HG02852 (cell line): ENCODE measurements at regions not wholly inside any gene's neighbourhood (a gene's known extent, or its start where the extent isn't known, plus 50 kb on each side); places are given as distances from the start of the nearest gene placed in this dataset.
"Not testable (repeated sequence)": the region's sequence is repeated elsewhere in the genome, so short reads cannot be mapped to it uniquely, and the experiment has no call there.

Experiments
- ATAC-seq: cut with Tn5 transposase; IDR thresholded peaks from one replicate; pipeline ENCODE4 v1.9.1; 2021; ENCODE audit warnings: mild to moderate bottlenecking, moderate library complexity; ENCODE audit not compliant: unreplicated experiment

DNA sequence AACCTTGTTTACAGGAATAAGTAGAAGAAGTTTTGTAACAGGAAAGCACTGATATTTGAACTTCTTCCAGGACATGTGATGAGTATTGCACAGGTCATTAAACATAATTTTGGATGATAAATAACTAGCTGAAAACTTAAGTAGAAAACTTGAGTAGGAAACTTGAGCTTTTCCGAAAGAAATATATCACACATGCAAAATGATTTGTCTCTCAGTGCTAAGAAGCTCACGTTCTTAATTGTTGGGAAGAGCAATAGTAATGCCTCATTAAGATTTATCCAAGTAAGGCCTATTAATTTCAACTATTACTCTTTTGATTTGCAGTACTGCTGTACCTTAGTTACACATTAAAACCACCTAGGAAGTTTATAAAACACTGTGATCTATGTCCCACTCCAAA is 1921.9 kb upstream of the LRRTM1 start:
- ATAC-seq: no peak

DNA sequence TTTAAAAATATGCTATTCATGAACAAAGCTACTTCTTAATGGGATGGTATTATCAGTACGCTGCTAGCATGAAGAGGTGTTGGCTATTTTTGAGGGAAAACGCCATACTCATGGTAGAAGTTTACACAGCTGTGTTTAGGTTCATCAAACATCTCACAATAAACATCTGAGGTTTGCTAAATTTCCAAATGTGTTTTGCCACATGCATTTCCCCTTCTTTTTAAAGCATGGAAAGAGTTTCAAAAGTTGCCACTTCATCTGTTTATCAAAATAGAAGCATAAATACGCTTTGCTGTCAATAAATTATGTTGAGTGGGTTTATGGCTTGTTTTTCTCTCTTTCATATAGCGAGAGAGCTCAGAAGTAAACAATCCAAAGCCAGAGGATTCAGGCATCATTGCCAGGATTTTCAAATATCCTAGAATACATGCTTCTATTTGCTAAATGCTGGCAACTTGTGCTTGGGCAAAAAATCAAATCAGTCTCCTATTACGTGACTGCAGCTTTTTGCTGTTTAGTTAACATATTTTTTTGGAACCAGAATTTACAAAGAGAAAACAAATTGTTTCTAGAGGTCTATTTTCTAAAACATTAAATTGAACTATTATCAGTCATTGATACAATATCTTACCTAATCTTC is 1919.9 kb upstream of the LRRTM1 start:
- no peak for ATAC-seq

DNA sequence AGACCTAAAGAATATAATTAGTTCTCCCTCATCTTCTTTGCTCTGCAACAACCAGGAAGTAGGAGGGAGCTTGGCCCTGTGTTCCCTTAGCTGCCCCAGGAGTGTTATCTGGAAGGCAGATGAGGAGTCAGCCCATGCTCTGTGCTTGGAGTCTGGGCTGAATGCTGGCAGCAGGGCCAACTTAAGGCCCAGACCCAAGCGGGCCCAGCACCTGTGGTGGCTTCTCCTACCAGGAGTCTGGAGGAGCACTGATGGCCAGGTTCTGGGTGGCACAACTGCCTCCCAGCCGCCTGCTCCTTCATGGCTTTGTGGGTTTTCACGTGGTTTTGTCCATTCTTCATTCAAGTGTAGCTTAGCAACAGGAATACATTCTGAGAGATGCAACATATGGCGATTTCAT is 1910.7 kb upstream of the LRRTM1 start:
- ATAC-seq: no peak

DNA sequence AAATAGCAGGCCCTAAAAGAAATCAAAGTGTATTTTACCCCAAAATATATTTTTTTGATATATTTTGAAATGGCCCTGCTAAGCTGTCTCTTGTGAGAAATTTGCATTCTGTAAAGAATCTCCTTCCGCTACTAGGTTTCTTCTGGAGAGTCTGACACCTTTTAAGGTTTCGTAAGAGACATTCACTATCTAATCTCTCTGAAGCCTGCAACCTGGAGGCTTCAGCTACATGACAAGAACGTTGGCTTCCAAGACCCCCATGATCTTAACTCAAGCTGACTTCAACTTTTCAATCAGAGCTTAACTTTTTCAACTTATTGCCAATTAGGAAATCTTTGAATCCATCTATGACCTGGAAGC is 1894.9 kb upstream of the LRRTM1 start:
- no peak for ATAC-seq

DNA sequence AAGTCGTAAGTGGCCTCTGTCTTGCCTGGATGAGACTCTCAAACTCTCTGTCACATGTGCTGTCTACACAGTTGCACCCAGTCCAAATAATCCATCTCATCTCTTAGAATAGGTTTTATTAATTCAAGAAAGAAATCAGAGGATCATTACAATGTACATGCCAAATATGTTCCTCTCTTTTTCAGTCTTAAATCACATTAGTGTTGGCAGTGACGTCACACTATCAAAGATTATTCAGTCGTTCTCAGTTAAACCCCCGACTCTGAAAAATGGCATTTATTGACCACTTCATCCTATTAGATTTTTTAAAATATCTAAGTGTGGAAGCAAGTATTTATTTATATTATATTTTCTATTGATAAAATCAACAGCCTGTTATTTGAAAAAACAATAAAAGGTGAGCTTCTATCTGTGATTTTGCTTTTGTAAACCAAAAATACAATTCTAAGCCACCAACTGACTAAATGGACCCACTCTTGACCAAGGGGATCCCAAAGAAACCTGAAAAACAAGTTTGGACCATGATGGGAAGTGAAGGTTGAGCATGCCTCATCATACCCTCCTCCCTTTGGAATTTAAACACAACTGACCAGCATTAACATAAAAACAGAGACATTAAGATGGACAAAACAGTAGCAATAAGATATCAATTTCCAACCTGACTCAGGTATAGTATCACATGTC is 1894.4 kb upstream of the LRRTM1 start:
- no peak for ATAC-seq

DNA sequence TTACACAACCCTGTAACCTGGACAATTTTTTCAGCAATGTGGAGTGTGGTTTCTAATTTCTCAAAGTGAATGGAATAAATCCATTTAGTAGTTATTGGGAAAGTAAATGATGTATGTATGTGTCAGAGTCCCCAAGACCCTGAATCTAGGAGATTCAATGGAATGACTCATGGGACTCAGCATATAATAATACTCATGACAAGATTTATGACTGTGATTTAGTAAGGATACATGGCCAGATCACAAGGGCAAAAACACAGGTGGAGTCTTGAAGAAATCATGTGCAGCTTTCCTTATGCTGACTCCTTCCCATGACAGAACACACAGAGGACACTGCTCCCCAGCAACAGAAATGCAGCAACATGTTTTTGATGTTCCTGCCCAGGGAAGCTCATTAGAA is 1877.7 kb upstream of the LRRTM1 start:
- ATAC-seq: no peak

DNA sequence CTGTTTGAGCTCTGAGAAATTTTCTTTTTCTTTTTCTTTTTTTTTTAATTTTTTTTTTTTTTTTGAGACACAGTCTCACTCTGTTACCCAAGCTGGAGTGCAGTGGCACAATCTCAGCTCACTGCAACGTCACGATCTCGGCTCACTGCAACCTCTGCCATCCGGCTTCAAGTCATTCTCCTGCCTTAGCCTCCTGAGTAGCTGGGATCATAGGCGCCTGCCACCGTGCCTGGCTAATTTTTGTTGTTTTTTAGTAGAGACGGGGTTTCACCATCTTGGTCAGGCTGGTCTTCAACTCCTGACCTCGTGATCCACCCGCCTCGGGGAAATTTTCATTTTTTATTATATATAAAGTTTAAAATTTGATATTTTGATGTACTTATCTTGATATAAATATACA is 1870.7 kb upstream of the LRRTM1 start:
- ATAC-seq: not testable (repeated sequence)

DNA sequence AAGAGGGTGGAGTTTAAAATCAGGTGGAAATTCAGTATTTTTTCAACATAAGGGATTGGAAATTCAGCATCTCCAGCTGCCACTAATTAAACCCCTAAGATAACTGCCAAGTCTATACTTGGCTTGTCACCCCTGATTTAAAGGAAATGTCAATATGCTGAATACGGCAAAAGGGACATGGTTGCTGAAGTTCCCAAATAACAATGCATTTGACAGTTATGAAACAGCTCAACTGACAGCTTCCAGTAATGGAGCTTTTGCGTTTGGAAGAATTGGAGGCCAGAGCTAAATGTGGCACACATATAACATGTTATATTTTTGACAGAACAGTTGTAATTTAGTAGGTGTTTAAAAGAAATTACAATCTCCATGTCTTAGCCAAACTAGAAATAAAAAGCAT is 1867.9 kb upstream of the LRRTM1 start:
- ATAC-seq: no peak

DNA sequence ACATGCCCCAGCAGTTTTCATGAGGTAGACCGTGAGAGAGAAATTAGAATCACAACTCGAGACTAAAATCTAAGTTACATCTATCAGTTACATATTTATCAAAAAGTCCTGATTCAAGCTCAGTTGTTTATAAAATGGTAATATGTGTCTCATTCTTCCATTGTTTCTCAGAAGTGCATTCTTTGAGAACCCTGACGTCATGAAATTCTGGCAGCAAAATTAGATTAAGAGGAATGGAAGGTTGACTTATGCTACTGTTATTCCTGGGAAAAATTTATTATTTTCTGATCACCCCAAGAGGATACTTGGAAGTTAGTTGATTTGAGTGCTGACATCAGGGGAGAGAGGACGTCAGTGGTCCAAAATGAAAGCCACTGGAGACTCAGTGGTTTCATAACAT is 1864.8 kb upstream of the LRRTM1 start:
- ATAC-seq: no peak

DNA sequence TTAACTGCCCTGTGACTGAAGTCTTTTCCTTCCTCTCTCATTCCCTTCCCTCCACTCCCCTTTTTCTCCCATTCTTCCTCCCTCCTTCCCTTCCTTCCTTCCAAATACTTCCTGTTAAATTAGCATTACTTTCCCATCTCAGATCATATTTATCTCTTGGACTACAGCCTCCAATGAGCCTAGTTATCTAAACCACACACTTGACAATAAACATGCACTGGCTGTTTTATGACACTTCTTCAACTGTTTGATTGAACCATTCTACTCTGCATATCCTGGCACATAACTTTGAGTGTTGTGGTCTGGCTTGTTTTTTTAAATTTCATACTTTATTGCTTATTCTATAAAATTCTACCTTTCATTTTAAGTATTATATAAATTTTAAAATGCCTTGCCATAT is 1860.8 kb upstream of the LRRTM1 start:
- ATAC-seq: no peak

DNA sequence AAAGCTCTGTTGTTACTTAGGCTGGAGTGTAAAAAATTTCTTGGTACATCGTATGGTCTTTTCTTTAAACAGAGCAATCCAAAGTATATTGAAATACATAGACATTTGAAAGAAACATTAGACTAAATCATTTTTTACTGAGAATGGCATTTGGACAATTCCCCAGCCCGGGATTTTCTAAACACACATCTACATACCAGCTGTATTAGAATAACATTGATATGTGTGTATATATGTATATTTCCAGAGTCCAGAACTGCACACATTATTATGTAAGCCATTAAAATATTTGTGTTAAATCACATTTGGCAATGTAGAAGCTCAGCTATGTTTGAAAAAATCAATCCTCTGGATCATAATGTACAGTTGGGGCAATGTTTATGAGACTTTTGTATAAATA is 1853.6 kb upstream of the LRRTM1 start:
- no peak for ATAC-seq

DNA sequence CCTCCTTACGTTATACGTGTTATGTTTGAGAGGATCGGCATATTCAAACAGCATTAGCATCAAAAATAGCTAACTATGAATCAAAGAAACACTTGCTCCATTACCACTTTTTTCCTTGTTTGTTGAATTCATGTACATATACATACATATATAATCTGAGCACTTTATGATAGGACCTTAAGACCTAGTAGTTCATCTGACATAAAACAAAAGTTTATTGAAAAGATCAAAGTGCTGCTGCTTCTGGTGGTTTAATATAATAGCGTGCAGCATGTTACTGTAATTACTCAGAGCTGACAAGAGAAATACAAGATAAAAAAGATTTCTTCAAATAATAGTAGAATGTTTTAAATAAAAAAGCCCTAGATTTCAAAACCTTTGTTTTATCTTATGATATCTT is 1850.9 kb upstream of the LRRTM1 start:
- ATAC-seq: no peak

DNA sequence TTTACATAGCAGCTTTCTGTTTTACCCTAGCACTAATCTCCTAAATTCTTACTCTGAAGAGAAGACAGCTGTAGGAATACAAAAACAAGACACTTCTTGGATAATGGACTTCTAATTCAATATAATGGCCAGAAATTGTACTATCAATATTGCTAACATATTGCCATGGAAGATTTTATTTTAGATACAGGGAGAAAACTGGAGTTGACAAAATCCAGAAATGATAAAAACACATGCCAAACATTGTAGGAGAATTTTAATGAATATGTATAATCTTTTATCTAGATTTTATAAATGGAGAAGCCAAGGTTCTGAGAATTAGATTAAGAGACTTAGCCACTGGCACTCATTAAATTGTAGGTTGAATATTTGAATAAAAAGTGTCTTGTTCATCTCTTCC is 1838.8 kb upstream of the LRRTM1 start:
- no peak for ATAC-seq

DNA sequence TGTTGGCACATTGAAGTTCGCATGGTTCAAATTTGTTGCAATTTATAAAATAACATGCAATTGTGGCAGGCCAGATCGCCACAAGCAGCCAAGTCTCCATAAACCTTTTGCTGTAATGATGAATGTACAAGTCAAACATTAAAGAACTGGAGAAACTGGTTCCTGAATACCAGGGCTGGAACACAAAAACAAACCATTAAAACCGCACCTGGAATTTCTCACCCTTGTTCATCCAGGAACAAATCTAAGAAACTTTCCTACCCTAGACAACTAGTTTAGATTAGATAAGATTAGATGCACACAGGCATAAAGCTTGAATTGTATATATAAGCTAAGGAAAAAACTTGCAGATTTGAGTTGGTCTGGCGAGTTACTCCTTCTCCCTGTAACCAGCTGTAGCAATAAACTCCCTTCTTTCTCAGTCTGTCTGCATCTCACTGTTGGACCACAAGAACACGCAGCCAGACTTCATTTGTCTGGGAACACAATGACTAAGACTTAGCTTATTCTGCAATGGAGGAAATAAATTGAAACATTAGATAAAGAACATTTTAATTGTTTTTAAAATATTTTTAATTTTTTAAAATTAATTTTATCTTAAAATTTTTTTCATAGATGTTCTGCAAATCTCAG is 1835.5 kb upstream of the LRRTM1 start:
- ATAC-seq: no peak

DNA sequence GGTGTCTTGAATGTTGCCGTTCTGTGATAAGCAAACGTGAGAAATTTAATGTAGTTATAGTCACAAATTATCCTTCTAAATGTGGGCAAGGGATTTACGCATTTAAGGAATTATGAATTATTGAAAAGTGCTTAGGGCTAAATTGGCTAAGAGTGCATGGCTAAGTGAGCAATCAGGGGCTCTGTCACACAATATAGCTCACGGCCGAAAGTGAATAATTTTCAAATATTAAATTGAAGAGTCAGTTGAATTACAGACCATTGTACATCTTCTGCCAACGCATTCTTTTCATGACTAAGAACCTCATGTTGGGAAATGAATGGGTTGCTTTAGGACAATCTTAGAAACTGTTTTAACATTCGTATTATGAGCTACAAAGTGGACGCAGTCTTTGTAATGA is 1832.9 kb upstream of the LRRTM1 start:
- ATAC-seq: no peak

DNA sequence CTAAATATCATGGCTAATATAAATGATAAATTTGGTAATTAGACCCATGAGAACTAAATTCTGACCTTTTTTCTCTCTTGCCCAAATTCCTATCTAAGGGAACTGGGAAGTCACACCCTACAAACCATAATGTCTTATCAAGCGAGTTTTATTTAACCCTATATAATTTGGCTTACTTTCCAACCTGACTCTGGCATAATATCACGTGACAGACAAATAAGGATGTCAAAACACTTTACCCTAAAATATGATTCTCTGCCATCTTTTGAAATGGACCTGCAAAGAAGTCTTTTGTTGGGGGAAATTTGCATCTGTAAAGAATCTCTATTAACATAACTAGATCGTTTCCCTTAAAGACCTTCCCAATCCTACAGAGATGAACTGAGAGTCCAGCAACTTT is 1823.5 kb upstream of the LRRTM1 start:
- no peak for ATAC-seq

DNA sequence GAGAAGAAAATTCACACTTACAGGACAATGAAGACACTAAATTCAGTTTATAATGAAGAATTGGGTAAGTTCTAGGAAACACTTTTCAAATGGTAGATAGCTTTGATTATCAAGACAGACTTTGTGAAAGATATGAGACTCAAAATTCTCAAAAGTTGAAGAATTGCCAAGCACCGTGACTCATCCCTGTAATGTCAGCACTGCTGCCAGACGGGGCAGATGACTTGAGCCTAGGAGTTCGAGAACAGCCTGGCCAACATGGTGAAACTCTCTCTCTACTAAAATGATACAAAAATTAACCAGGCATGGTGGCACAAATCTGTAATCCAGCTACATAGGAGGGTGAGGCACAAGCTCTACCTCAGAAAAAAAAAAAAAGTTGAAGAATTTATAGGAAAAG is 1820.1 kb upstream of the LRRTM1 start:
- no peak for ATAC-seq

DNA sequence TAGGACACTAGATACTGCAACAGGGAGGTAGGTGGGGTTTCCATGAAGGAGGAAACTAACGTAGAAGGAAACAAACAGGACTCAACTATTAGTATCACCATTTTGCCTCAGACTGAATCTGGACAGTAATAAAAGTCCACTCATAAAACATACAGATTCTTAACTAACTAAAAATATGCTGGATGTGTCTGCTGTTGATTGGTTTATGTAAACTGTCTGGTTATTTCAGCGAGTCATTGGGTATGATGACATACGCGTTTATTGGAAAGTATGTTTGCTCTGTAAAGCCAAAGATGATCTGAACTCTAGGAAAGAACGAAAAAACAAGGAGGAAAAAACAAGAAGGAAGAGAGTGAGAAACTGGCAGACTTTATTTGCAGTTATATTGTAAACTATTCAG is 1816.1 kb upstream of the LRRTM1 start:
- no peak for ATAC-seq

DNA sequence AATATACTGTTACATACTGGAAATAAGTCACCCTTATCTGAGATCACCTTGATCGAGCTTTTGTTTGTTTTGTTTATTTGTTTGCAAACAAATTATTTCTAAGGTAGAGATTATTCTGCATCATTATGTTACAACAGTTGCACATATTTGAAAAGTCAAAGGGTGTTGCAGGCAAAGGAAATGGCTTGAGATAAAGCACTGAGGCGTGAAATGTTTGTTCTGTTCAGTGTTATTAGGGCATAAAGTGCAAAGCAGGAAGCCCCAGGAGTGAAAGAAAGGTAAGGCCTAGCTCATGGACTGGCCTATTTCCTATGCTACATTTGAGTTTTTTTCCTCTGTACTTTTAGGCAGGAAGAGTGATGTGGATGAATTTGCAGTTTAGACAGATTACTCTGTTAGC is 1815.6 kb upstream of the LRRTM1 start:
- no peak for ATAC-seq

DNA sequence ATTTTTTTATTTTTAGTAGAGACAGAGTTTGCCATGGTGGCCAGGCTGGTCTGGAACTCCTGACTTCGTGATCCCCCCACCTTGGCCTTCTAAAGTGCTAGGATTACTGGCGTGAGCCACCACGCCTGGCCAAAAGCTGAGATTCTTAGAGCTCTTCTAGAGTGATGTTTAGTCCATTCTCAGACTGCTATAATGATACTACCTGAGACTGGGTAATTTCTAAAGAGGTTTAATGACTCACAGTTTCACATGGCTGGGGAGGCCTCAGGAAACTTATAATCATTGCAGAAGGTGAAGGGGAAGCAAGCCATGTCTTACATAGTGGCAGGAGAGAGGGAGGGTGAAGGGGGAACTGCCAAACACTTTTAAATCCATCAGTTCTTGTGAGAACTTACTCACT is 1804.9 kb upstream of the LRRTM1 start:
- no peak for ATAC-seq

DNA sequence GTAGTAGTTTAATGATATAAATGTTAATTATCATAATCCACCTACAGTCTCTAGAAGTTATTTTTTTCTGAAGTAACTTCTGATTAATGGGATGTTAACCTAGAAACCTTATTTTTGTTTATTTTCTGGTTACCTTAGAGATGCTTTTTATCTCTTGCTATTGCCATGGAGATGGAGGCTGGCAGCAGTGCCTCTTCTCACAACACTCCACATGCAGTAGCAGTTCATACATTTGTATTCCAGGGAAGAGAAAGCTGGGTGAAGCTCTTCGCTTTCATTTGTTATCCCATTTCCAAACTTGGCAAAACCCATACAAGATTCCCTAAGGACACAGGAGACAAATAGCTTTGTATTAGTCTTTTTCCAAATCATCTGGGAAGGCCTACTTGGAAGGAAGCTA is 1794.1 kb upstream of the LRRTM1 start:
- no peak for ATAC-seq

DNA sequence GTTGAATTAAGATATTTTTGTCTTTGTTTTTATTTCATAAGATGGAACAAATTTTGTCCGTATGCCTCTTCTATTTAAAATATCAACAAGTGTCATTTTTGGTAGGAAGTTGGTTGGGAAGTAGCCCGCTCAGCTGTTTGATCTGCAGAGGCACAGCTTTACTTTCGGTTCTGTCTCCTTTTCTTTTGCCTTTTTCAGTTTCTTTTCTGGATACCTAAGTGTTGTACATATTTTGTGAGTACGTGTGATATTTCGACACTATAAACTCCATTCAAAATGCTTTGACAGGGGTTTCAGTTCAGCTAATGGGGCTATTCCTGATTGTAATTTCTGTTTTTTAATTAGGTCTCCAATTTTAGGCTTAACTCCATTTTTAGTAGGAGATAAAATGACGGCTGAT is 1785.0 kb upstream of the LRRTM1 start:
- no peak for ATAC-seq
